Trophoblast cell (in vitro differentiated cells and primary cell): ENCODE measurements at regions not wholly inside any gene's neighbourhood (a gene's known extent, or its start where the extent isn't known, plus 50 kb on each side); places are given as distances from the start of the nearest gene placed in this dataset.

Experiments used
- DNase-seq, 2 donors: peaks; one replicate each; pipeline ENCODE4 v3.0.0-alpha.2; 2016
- H2AFZ ChIP-seq: 2 replicates; pipeline ENCODE4 v1.6.1; 2013; ENCODE audit warnings: low read length, moderate library complexity, mild to moderate bottlenecking; ENCODE audit not compliant: insufficient read depth, poor library complexity
- H2AK5ac ChIP-seq: 2 replicates; pipeline ENCODE4 v1.6.1; 2013; ENCODE audit warnings: mild to moderate bottlenecking, low read length
- H2BK120ac ChIP-seq: 2 replicates; pipeline ENCODE4 v1.6.1; 2013; ENCODE audit warnings: low read length, mild to moderate bottlenecking, moderate library complexity; ENCODE audit not compliant: insufficient read depth, poor library complexity
- H2BK12ac ChIP-seq: 2 replicates; pipeline ENCODE4 v1.6.1; 2013; ENCODE audit warnings: mild to moderate bottlenecking, low read length, moderate library complexity
- H2BK5ac ChIP-seq: 2 replicates; pipeline ENCODE4 v1.6.1; 2013; ENCODE audit warnings: low read length, low read depth, moderate library complexity, mild to moderate bottlenecking; ENCODE audit not compliant: poor library complexity
- H3K14ac ChIP-seq: 2 replicates; pipeline ENCODE4 v1.6.1; 2013; ENCODE audit warnings: mild to moderate bottlenecking, low read length
- H3K18ac ChIP-seq: 2 replicates; pipeline ENCODE4 v1.6.1; 2013; ENCODE audit warnings: mild to moderate bottlenecking, low read length
- H3K23ac ChIP-seq: 2 replicates; pipeline ENCODE4 v1.6.1; 2013; ENCODE audit warnings: low read length
- H3K27ac ChIP-seq: 2 replicates; pipeline ENCODE4 v1.5.1; 2013; ENCODE audit warnings: low read depth, mild to moderate bottlenecking, inconsistent platforms, low read length, moderate library complexity
- H3K27me3 ChIP-seq: 2 replicates; pipeline ENCODE4 v1.6.1; 2013; ENCODE audit warnings: inconsistent platforms, mild to moderate bottlenecking, low read length, moderate library complexity; ENCODE audit not compliant: insufficient read depth
- H3K36me3 ChIP-seq, 2 experiments: 1 replicate in 1 of 2; 2 replicates in 1 of 2; pipeline ENCODE4 v1.6.1; 2013; ENCODE audit warnings: low read length in 2 of 2, mild to moderate bottlenecking in 2 of 2, moderate library complexity in 1 of 2; ENCODE audit not compliant: insufficient read depth in 2 of 2, control insufficient read depth in 1 of 2
- H3K4ac ChIP-seq: 2 replicates; pipeline ENCODE4 v1.6.1; 2013; ENCODE audit warnings: low read depth, mild to moderate bottlenecking, low read length, moderate library complexity
- H3K4me1 ChIP-seq, 2 experiments: 1 replicate in 1 of 2; 2 replicates in 1 of 2; pipeline ENCODE4 v1.6.1; 2013; ENCODE audit warnings: low read length in 2 of 2, mild to moderate bottlenecking in 2 of 2, moderate library complexity in 1 of 2; ENCODE audit not compliant: insufficient read depth in 2 of 2, control insufficient read depth in 1 of 2
- H3K4me2 ChIP-seq: 2 replicates; pipeline ENCODE4 v1.6.1; 2013; ENCODE audit warnings: inconsistent platforms, mild to moderate bottlenecking, low read length, moderate library complexity
- H3K4me3 ChIP-seq: 2 replicates; pipeline ENCODE4 v1.5.1; 2013; ENCODE audit warnings: mild to moderate bottlenecking, low read depth, low read length, inconsistent platforms
- H3K79me1 ChIP-seq: one replicate; pipeline ENCODE4 v1.6.1; 2013; ENCODE audit warnings: low read length
- H3K79me2 ChIP-seq: 2 replicates; pipeline ENCODE4 v1.6.1; 2013; ENCODE audit warnings: low read length, mild to moderate bottlenecking; ENCODE audit not compliant: control insufficient read depth, insufficient read depth, poor library complexity
- H3K9ac ChIP-seq: 2 replicates; pipeline ENCODE4 v1.6.1; 2013; ENCODE audit warnings: mild to moderate bottlenecking, low read length
- H3K9me3 ChIP-seq: 2 replicates; pipeline ENCODE4 v1.6.1; 2013; ENCODE audit warnings: low read depth, mild to moderate bottlenecking, control low read depth, inconsistent platforms, low read length; ENCODE audit not compliant: insufficient read depth
- H4K12ac ChIP-seq: 2 replicates; pipeline ENCODE4 v1.6.1; 2013; ENCODE audit warnings: low read depth, mild to moderate bottlenecking, low read length, moderate library complexity
- H4K8ac ChIP-seq: 2 replicates; pipeline ENCODE4 v1.6.1; 2013; ENCODE audit warnings: low read depth, mild to moderate bottlenecking, low read length, moderate library complexity
- H4K91ac ChIP-seq: one replicate; pipeline ENCODE4 v1.6.1; 2013; ENCODE audit warnings: low read depth, mild to moderate bottlenecking, low read length, moderate library complexity
- WGBS: extraction: QIAGEN DNeasy Blood & Tissue Kit; methylation state at CpG from one replicate; pipeline ENCODE4 v1.1.7; 2013; ENCODE audit warnings: missing lambda C conversion rate; ENCODE audit not compliant: insufficient read length, insufficient coverage; ENCODE audit errors: extremely low coverage; 5-methylcytosine and 5-hydroxymethylcytosine counted together

DNA sequence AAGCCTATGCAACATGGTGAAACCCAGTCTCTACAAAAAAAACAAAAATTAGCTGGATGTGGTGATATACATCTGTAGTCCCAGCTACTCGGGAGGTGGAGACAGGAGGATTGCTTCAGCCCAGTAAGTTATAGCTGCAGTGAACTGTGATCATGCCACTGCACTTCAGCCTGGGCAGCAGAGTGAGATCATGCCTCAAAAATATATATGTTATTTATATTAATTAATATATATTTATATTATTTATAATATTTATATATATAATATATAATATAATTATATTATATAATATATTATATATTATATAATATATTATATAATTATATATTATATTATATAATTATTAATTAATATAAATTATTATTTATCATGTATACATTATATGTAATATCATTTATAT is 1158.4 kb upstream of the AUTS2 start:
- Histone ChIP-seq H2AK5ac (no peak overlapping the region), H2BK120ac (no peak overlapping the region)

GRCh38 chr7:68440866-68441265 is 1157.4 kb upstream of the AUTS2 start:
- no peak for DNase-seq
- no peak overlapping the region for H4K12ac ChIP-seq
- H2BK120ac ChIP-seq = no peak overlapping the region
- no peak overlapping the region for H3K9ac ChIP-seq
- H3K4me3 ChIP-seq = no peak overlapping the region
- no peak overlapping the region for H2AK5ac ChIP-seq
- no peak overlapping the region for H3K18ac ChIP-seq
- H2BK12ac ChIP-seq = no peak overlapping the region
- no peak overlapping the region for H3K4me2 ChIP-seq
- no peak overlapping the region for H3K27ac ChIP-seq
- no peaks in the 10 kb centered on the region for H3K79me2 ChIP-seq
- no peaks in the 10 kb centered on the region for H3K27me3 ChIP-seq
- no peak overlapping the region for H3K14ac ChIP-seq
- no CpG with 5 or more reads among the region's 6 CpGs for WGBS
- H4K91ac ChIP-seq = no peak overlapping the region
- no peaks in the 10 kb centered on the region for H3K36me3 ChIP-seq
- no peaks in the 10 kb centered on the region for H3K79me1 ChIP-seq
- H2BK5ac ChIP-seq = no peak overlapping the region
- H3K4ac ChIP-seq = no peak overlapping the region
- no peak overlapping the region for H3K23ac ChIP-seq
- H3K9me3 ChIP-seq = no peaks in the 10 kb centered on the region
- H2AFZ ChIP-seq = no peak overlapping the region
- H4K8ac ChIP-seq = no peak overlapping the region
- H3K4me1 ChIP-seq = no peaks in the 10 kb centered on the region

More for the DNA sequence above, 1158.4 kb upstream of the AUTS2 start:
- Histone ChIP-seq H3K9ac (no peak overlapping the region), H3K18ac (no peak overlapping the region), H3K4me3 (no peak overlapping the region), H3K79me2 (no peaks in the 10 kb centered on the region), H3K14ac (no peak overlapping the region), H2BK5ac (no peak overlapping the region), H3K4ac (no peak overlapping the region), H2BK12ac (no peak overlapping the region), H3K23ac (no peak overlapping the region), H3K36me3 (no peaks in the 10 kb centered on the region), H3K4me2 (no peak overlapping the region), H3K9me3 (no peaks in the 10 kb centered on the region), H3K4me1 (peaks cover 1 to 2% of the 10 kb centered on the region in 2 experiments), H3K27me3 (no peaks in the 10 kb centered on the region), H3K27ac (no peak overlapping the region), H4K12ac (no peak overlapping the region), H4K8ac (no peak overlapping the region), H3K79me1 (no peaks in the 10 kb centered on the region), H2AFZ (no peak overlapping the region), H4K91ac (no peak overlapping the region)
- DNase-seq = no peak
- WGBS = no CpG with 5 or more reads among the region's 1 CpG

DNA sequence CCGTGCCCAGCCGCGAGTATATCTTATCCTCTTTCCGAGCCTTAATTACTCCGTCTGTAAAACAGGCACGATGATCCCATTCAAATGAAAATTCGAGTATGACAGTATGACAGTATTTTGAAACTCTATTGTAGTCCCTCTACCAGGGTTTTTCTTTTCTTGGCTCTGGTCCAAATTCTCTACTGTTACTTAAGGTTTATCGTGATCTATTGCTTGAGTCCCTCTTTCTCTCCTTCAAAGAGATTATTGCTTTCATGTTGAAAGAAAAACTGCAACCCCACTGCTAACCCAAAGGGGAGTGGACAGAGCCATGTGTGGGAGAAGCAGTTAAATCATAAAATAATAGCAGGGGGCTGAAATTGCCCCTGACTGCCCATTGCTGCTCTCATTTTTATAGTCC is 1156.6 kb upstream of the AUTS2 start:
- Histone ChIP-seq H4K12ac (no peak overlapping the region), H2BK12ac (no peak overlapping the region), H3K79me1 (no peaks in the 10 kb centered on the region), H4K8ac (no peak overlapping the region), H2BK5ac (no peak overlapping the region), H3K4me1 (no peaks in the 10 kb centered on the region), H3K4me3 (no peak overlapping the region), H3K79me2 (no peaks in the 10 kb centered on the region), H4K91ac (no peak overlapping the region), H3K18ac (no peak overlapping the region), H2BK120ac (no peak overlapping the region), H3K4ac (no peak overlapping the region), H2AFZ (no peak overlapping the region), H2AK5ac (no peak overlapping the region), H3K9ac (no peak overlapping the region), H3K14ac (no peak overlapping the region), H3K4me2 (no peak overlapping the region), H3K9me3 (no peaks in the 10 kb centered on the region), H3K36me3 (no peaks in the 10 kb centered on the region), H3K27ac (no peak overlapping the region), H3K23ac (no peak overlapping the region), H3K27me3 (no peaks in the 10 kb centered on the region)
- DNase-seq = no peak
- no CpG with 5 or more reads among the region's 8 CpGs for WGBS

GRCh38 chr7:68442931-68443631 is 1155.2 kb upstream of the AUTS2 start:
- H4K12ac ChIP-seq = no peak overlapping the region
- no peak overlapping the region for H2AK5ac ChIP-seq
- no peak for DNase-seq
- H3K14ac ChIP-seq = no peak overlapping the region
- no peaks in the 10 kb centered on the region for H3K27me3 ChIP-seq
- H3K4ac ChIP-seq = no peak overlapping the region
- H2AFZ ChIP-seq = no peak overlapping the region
- H3K79me1 ChIP-seq = no peaks in the 10 kb centered on the region
- H3K4me2 ChIP-seq = no peak overlapping the region
- H3K4me3 ChIP-seq = no peak overlapping the region
- H4K91ac ChIP-seq = no peak overlapping the region
- H3K9ac ChIP-seq = no peak overlapping the region
- no peak overlapping the region for H3K18ac ChIP-seq
- no peaks in the 10 kb centered on the region for H3K4me1 ChIP-seq
- no peaks in the 10 kb centered on the region for H3K9me3 ChIP-seq
- H2BK12ac ChIP-seq = no peak overlapping the region
- no peak overlapping the region for H2BK5ac ChIP-seq
- no peak overlapping the region for H3K23ac ChIP-seq
- no peak overlapping the region for H4K8ac ChIP-seq
- H3K36me3 ChIP-seq = no peaks in the 10 kb centered on the region
- H3K79me2 ChIP-seq = no peaks in the 10 kb centered on the region
- no CpG with 5 or more reads among the region's 6 CpGs for WGBS
- H3K27ac ChIP-seq = no peak overlapping the region
- no peak overlapping the region for H2BK120ac ChIP-seq
